IPS-NIHi7 (cell line): ENCODE measurements at regions not wholly inside any gene's neighbourhood (a gene's known extent, or its start where the extent isn't known, plus 50 kb on each side); places are given as distances from the start of the nearest gene placed in this dataset.
"Not testable (repeated sequence)": the region's sequence is repeated elsewhere in the genome, so short reads cannot be mapped to it uniquely, and the experiment has no call there.

Experiments used
- DNase-seq: peaks from one replicate; pipeline ENCODE4 v3.0.0; 2012; ENCODE audit warnings: mixed read lengths; ENCODE audit errors: extremely low spot score

GRCh38 chr5:92328584-92329259 is 945.6 kb upstream of the ARRDC3 start:
- no peak for DNase-seq

GRCh38 chr5:92320446-92320845 is 937.3 kb upstream of the ARRDC3 start:
- DNase-seq, result no peak

DNA sequence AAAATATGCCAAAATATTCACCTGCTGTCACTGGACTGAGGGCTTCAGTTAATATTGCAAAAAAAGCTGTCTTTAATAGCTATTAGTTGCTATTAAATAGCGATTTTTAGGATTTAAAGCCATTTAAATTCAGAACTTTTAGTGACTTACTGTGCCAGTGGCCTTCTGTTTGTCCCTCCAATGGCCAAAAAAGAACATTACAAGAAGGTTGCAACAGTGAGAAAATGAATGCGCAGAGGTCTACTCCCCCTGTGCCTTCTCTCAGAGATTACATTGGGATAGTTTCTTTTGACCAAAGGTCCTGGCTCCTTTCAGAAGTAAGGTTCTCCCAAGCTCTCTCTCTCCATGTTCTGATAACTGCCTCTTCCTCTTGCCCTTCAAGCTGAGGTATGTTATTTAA is 930.3 kb upstream of the ARRDC3 start:
- DNase-seq, result peak; percentile 9

DNA sequence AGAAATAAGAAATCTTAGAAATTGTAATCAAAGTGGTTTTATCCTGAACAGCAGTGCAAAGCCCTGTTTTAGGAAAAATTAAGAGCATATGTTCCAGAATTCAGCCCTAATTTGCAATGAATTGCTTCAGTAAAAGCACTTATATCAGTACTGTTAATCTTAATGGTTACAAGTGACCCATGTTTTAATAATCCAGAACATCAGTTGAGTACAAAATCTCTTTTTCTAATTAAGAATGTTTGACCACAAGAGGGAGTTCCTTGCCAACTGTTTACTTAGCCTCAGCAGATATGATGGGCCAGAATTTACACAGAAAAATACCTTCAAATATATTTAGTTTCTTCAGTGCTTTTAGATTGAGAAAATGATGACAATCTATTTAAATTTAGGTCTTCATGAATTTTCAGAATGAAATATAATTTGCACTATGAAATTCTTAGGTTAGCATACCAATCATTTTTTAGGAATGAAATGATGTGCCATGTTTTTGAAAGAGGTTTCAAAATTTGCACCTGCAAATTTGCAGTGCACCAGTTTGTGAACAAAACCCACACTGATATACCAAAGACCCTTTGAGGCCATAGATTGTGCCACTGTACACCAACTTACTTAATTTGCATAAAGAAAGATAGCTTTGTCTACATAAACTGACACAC is 926.3 kb upstream of the ARRDC3 start:
- peak; percentile 18 for DNase-seq

GRCh38 chr5:92308679-92309078 is 925.6 kb upstream of the ARRDC3 start:
- DNase-seq, result no peak

- DNase-seq, result not testable (repeated sequence)
Observed at GRCh38 chr5:92302356-92302755, 919.2 kb upstream of the ARRDC3 start.

DNA sequence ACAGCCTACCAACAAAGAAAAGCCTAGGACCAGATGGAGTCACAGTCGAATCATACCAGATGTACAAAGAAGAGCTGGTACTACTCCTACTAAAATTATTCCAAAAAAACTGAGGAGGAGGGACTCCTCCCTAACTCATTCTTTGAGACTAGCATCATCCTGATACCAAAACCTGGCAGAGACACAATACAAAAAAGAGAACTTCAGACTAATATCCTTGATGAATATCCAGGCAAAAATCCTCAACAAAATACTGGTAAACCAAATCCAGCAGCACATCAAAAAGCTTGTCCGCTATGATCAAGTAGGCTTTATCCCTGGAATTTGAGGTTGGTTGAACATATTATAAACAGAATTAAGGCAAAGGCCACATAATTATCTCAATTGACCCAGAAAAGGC is 900.4 kb upstream of the ARRDC3 start:
- DNase-seq, result no peak

DNA sequence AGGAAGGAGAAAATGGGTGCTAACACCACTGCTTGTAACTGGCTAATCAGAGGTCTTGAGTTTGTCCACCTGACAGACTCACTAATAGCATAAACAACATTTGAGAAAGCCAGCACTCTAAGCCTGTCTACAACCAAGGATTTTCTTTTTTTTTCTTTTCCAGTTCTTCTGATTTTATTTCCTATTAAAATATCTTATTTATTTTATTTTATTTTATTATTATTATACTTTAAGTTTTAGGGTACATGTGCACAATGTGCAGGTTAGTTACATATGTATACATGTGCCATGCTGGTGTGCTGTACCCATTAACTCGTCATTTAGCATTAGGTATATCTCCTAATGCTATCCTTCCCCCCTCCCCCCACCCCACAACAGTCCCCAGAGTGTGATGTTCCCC is 888.6 kb upstream of the ARRDC3 start:
- not testable (repeated sequence) for DNase-seq

- DNase-seq, result no peak
Observed at GRCh38 chr5:92268343-92268742, 885.2 kb upstream of the ARRDC3 start.

DNA sequence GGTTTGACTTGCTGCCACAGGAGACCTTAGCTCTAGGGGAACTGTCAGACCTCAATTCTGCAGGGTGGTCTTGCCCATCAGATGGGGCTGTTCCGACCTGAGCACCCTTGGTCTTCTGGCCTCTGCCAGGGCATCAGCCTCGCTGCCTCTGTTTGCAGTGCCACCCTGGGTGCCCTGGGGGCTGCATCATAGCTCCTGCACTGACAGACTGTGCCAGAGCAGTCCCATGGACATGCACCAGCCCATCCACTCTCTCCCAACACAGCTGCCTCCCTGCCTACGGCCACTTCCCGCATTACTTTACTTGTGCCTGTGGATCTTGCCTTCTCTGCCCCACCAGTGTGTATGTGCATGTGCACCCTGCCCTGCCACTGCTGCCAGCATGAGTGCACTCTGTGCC is 884.7 kb upstream of the ARRDC3 start:
- DNase-seq, result no peak

GRCh38 chr5:92265804-92266203 is 882.7 kb upstream of the ARRDC3 start:
- DNase-seq, result no peak

DNA sequence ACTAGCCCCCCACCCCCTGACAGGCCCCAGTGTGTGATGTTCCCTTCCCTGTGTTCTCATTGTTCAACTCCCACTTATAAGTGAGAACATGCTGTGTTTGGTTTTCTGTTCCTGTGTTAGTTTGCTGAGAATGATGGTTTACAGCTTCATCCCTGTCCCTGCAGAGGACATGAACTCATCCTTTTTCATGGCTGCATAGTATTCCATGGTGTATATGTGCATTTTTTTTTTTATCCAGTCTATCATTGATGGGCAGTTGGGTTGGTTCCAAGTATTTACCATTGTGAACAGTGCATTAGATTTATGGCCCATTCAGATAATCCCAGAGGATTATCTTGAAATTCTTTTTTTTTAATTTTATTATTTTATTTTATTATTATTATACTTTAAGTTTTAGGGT is 872.5 kb upstream of the ARRDC3 start:
- not testable (repeated sequence) for DNase-seq

- DNase-seq, result no peak
Observed at GRCh38 chr5:92248518-92248917, 865.4 kb upstream of the ARRDC3 start.

DNA sequence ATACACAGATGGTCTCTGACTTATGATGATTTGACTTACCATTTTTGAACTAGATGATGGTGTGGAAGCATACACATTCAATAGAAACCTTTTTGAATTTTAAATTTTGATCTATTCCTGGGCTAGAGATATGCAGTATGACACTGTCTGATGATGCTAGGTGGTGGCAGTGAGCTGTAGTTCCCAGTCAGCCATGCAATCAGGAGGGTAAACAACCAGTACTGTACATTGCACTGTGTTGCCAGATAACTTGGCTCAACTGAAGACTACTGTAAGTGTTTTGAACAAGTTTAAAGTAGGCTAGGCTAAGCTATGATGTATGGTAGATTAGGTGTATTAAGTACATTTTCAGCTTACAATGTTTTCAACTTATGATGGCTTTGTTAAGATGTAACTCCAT is 859.1 kb upstream of the ARRDC3 start:
- DNase-seq, result no peak

DNA sequence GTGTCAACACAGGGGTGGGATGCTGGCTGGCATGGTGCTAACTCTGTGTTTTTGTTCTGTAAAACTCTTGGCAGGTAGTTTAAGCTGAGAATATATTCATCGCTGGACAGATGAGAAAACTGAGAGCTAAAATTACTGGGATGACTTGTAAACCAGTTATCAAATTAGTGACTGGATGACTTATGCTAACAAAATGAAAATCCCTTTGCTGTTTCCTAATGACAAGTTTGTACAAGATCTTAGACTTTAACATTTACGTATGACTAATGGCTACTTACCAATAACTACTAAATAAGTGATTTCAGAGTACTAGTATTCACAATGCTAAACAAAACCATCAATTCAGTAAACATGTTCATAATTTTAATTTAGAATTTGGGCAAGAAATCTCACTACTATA is 854.8 kb upstream of the ARRDC3 start:
- DNase-seq, result no peak

- DNase-seq, result peak; percentile 32
Observed at GRCh38 chr5:92222449-92222848, 839.3 kb upstream of the ARRDC3 start.

DNA sequence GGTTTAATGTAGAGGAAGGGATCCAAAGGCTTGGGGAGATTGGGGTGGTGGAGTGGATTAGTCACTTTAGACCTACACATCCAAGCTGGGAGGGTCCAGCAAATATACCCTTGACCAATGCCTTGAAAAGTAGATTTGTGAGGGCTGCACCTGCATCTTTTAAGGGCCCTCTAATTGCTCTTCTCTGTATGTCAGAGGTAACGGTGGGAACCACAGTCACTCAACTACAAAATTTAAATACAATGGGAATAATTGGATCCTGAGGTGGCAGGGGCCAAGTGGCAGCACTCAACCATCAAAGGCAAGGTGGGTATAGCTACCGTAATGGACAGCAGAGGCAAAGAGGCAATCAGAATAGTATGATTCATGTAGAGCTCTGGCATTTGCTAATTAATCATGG is 833.7 kb upstream of the ARRDC3 start:
- DNase-seq, result not testable (repeated sequence)

DNA sequence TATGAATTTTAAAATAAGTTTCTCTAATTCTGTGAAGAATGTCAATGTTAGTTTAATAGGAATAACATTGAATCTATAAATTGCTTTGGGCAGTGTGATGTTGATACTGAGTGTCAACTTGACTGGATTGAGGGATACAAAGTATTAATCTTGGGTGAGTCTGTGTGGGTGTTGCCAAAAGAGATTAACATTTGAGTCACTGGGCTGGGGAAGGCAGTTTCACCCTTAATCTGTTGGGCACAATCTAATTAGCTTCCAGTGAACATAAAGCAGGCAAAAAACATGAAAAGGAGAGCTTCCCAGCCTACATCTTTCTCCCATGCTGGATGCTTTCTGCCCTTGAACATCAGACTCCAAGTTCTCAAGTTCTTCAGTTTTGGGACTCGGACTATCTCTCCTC is 832.0 kb upstream of the ARRDC3 start:
- no peak for DNase-seq

GRCh38 chr5:92208265-92208664 is 825.1 kb upstream of the ARRDC3 start:
- no peak for DNase-seq

GRCh38 chr5:92207151-92207550 is 824.0 kb upstream of the ARRDC3 start:
- DNase-seq, result peak; percentile 11

DNA sequence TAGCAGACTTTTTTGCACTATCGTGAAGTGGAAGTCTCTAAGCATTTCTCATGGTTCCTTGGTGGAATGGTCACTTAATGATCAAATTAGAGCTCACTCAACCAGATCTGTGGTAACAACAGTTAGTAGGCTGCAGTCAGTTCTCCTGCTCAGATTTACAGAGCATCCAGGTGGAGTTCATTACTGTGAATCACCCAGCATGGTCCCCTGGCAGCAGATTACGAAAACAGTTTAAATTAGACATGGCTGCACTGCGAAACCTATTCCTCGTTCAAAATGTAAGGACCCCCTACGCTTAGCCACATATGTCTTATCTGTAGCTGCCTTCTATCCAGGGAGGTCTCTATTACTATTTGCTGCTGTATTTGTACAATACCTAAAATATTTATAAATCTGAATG is 823.6 kb upstream of the ARRDC3 start:
- no peak for DNase-seq

GRCh38 chr5:92199035-92199434 is 815.9 kb upstream of the ARRDC3 start:
- not testable (repeated sequence) for DNase-seq

DNA sequence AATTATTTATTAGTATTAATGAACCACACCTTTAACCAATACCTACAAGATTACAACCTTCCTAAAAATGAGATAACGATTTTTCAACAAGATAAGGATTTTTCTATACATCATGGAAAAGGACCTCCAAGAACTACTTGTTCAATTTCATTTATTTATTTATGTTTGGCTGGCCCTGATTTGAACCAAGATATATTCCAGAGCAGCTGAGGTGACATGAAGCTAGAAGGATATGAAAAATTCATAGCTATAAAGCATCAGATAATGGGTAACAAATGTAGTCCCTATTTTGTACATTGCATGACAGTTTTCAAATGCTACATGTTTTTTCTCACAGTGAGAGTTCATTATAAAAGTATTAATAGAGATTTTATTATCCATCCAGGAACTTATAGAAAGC is 798.5 kb upstream of the ARRDC3 start:
- no peak for DNase-seq

- DNase-seq, result no peak
Observed at GRCh38 chr5:92180391-92180790, 797.3 kb upstream of the ARRDC3 start.
